K562 (cell line): ENCODE measurements at regions not wholly inside any gene's neighbourhood (a gene's known extent, or its start where the extent isn't known, plus 50 kb on each side); places are given as distances from the start of the nearest gene placed in this dataset.

Experiments used
- CAMTA2 ChIP-seq: fragments of 250-450 bp; sonication (Bioruptor Pico); conservative IDR thresholded peaks from 2 replicates; pipeline ENCODE4 v1.5.1; 2022
- HMG20A ChIP-seq: fragments of 450-650 bp; formaldehyde crosslinking; conservative IDR thresholded peaks from 2 replicates; pipeline ENCODE4 v1.4.0; 2020; ENCODE audit warnings: mild to moderate bottlenecking, mixed read lengths
- JUND ChIP-seq, 2 experiments: IDR thresholded peaks; 2 replicates in 1 of 2; 3 replicates in 1 of 2; pipeline ENCODE4 v1.6.1; 2011; ENCODE audit warnings: borderline replicate concordance in 2 of 2, low read depth in 2 of 2, low read length in 2 of 2, improper control_type of control experiment in 1 of 2, missing biosample characterization in 1 of 2, missing genetic modification characterization in 1 of 2, missing genetic modification reagents in 1 of 2
- RNF2 ChIP-seq: sonication (generic); IDR thresholded peaks from 2 replicates; pipeline ENCODE4 v1.6.1; 2016
- SOX6 ChIP-seq: fragments of 450-650 bp; IDR thresholded peaks from 2 replicates; pipeline ENCODE4 v1.6.1; 2014; ENCODE audit warnings: mild to moderate bottlenecking
- TCF3 ChIP-seq: sonication (generic); formaldehyde crosslinking; IDR thresholded peaks from 2 replicates; pipeline ENCODE4 v1.4.0; 2020; ENCODE audit warnings: mild to moderate bottlenecking, missing genetic modification reagents
- ZBTB8A ChIP-seq: fragments of 450-650 bp; IDR thresholded peaks from 2 replicates; pipeline ENCODE4 v1.6.1; 2018; ENCODE audit warnings: mild to moderate bottlenecking, moderate library complexity; ENCODE audit not compliant: partially characterized antibody
- ZFPM2 ChIP-seq: fragments of 250-450 bp; sonication (Bioruptor Pico); IDR thresholded peaks from 2 replicates; pipeline ENCODE4 v1.5.1; 2022; ENCODE audit warnings: mild to moderate bottlenecking
- ZNF507 ChIP-seq: conservative IDR thresholded peaks from 2 replicates; pipeline ENCODE4 v1.6.1; 2017; ENCODE audit warnings: missing genetic modification characterization, missing compliant biosample characterization
- TF ChIP-seq, protein P1 (sequence below): fragments of 150-350 bp; IDR thresholded peaks from 2 replicates; pipeline ENCODE4 v1.6.1; 2014; ENCODE audit warnings: low read depth, mild to moderate bottlenecking, low read length, borderline replicate concordance
- TF ChIP-seq, protein P2 (sequence below), 2 experiments: fragments of 450-650 bp in 1 of 2; IDR thresholded peaks; 2 replicates each; pipeline ENCODE4 v1.6.1; 2011 to 2017; ENCODE audit warnings: low read depth in 2 of 2, antibody characterized with exemption in 1 of 2, borderline replicate concordance in 1 of 2, low read length in 1 of 2, mild to moderate bottlenecking in 1 of 2, mixed read lengths in 1 of 2; ENCODE audit not compliant: control insufficient read depth in 1 of 2
- TF ChIP-seq, protein P3 (sequence below), 2 experiments: fragments of 450-650 bp; IDR thresholded peaks; 2 replicates each; pipeline ENCODE4 v1.6.1; 2016
- TF ChIP-seq, protein P4 (sequence below): fragments of 450-650 bp; formaldehyde crosslinking; IDR thresholded peaks from 2 replicates; pipeline ENCODE4 v1.4.0; 2022; ENCODE audit warnings: missing genetic modification characterization
- TF ChIP-seq, protein P5 (sequence below): sonication (generic); formaldehyde crosslinking; IDR thresholded peaks from 2 replicates; pipeline ENCODE4 v1.8.0; 2022; ENCODE audit warnings: mild to moderate bottlenecking, missing genetic modification reagents
- TF ChIP-seq, protein P6 (sequence below): fragments of 450-650 bp; IDR thresholded peaks from 2 replicates; pipeline ENCODE4 v1.7.0; 2016; ENCODE audit warnings: borderline replicate concordance

DNA sequence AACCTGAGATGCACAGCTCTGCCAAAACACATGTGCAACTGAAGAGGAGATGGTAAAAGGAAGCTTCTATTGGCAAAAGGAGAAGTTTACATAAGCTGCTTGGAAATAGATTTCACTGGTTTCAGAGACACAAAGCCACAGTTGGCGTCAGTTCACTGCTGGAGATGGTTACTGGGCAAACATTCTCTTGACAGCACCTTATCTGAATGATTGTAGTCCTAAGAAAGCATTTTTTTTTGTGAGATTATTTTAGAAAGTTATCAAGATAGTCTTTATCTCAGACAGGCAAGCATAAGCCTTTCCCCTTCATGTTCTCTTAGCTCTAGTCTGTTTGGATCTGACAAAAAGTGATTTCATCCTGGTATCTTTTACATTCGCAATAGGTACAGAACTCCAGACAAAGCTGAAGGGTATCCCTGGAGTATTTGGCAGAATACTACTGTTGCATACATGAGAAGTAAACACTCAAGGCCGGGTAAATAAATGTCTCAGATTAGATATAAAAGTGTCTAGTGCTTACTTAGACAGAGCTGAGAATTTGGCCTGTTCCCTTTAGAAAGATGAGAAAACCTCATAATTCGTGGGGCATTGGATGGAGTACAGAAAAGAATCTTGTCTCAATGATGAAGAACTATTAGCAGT, 1668.0 kb upstream of the NUDT12 start (continued):
- TF ChIP-seq, protein P1, sequence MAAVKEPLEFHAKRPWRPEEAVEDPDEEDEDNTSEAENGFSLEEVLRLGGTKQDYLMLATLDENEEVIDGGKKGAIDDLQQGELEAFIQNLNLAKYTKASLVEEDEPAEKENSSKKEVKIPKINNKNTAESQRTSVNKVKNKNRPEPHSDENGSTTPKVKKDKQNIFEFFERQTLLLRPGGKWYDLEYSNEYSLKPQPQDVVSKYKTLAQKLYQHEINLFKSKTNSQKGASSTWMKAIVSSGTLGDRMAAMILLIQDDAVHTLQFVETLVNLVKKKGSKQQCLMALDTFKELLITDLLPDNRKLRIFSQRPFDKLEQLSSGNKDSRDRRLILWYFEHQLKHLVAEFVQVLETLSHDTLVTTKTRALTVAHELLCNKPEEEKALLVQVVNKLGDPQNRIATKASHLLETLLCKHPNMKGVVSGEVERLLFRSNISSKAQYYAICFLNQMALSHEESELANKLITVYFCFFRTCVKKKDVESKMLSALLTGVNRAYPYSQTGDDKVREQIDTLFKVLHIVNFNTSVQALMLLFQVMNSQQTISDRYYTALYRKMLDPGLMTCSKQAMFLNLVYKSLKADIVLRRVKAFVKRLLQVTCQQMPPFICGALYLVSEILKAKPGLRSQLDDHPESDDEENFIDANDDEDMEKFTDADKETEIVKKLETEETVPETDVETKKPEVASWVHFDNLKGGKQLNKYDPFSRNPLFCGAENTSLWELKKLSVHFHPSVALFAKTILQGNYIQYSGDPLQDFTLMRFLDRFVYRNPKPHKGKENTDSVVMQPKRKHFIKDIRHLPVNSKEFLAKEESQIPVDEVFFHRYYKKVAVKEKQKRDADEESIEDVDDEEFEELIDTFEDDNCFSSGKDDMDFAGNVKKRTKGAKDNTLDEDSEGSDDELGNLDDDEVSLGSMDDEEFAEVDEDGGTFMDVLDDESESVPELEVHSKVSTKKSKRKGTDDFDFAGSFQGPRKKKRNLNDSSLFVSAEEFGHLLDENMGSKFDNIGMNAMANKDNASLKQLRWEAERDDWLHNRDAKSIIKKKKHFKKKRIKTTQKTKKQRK = no peak
- TF ChIP-seq ZFPM2 (CRISPR knock-in tag) (no peak), ZNF507 (tag) (no peak), CAMTA2 (CRISPR knock-in tag) (no peak), ZBTB8A (no peak), HMG20A (CRISPR knock-in tag) (no peak), RNF2 (no peak), JUND (IDR thresholded peaks at IDR 0.05; ENCODE audit: borderline replicate concordance, low read depth, low read length) (no peak), JUND (tag; IDR thresholded peaks at IDR 0.05; ENCODE audit: borderline replicate concordance, low read depth, low read length) (no peak), TCF3 (CRISPR knock-in tag) (no peak), SOX6 (peak; percentile 75)
- TF ChIP-seq, protein P2, sequence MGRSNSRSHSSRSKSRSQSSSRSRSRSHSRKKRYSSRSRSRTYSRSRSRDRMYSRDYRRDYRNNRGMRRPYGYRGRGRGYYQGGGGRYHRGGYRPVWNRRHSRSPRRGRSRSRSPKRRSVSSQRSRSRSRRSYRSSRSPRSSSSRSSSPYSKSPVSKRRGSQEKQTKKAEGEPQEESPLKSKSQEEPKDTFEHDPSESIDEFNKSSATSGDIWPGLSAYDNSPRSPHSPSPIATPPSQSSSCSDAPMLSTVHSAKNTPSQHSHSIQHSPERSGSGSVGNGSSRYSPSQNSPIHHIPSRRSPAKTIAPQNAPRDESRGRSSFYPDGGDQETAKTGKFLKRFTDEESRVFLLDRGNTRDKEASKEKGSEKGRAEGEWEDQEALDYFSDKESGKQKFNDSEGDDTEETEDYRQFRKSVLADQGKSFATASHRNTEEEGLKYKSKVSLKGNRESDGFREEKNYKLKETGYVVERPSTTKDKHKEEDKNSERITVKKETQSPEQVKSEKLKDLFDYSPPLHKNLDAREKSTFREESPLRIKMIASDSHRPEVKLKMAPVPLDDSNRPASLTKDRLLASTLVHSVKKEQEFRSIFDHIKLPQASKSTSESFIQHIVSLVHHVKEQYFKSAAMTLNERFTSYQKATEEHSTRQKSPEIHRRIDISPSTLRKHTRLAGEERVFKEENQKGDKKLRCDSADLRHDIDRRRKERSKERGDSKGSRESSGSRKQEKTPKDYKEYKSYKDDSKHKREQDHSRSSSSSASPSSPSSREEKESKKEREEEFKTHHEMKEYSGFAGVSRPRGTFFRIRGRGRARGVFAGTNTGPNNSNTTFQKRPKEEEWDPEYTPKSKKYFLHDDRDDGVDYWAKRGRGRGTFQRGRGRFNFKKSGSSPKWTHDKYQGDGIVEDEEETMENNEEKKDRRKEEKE (IDR thresholded peaks at IDR 0.05; ENCODE audit: borderline replicate concordance in 1 of 2, control insufficient read depth in 1 of 2, low read depth in 2 of 2, low read length in 1 of 2) = no peak
- TF ChIP-seq, protein P3, sequence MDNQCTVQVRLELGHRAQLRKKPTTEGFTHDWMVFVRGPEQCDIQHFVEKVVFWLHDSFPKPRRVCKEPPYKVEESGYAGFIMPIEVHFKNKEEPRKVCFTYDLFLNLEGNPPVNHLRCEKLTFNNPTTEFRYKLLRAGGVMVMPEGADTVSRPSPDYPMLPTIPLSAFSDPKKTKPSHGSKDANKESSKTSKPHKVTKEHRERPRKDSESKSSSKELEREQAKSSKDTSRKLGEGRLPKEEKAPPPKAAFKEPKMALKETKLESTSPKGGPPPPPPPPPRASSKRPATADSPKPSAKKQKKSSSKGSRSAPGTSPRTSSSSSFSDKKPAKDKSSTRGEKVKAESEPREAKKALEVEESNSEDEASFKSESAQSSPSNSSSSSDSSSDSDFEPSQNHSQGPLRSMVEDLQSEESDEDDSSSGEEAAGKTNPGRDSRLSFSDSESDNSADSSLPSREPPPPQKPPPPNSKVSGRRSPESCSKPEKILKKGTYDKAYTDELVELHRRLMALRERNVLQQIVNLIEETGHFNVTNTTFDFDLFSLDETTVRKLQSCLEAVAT (IDR thresholded peaks at IDR 0.05) = no peak
- TF ChIP-seq, protein P4, sequence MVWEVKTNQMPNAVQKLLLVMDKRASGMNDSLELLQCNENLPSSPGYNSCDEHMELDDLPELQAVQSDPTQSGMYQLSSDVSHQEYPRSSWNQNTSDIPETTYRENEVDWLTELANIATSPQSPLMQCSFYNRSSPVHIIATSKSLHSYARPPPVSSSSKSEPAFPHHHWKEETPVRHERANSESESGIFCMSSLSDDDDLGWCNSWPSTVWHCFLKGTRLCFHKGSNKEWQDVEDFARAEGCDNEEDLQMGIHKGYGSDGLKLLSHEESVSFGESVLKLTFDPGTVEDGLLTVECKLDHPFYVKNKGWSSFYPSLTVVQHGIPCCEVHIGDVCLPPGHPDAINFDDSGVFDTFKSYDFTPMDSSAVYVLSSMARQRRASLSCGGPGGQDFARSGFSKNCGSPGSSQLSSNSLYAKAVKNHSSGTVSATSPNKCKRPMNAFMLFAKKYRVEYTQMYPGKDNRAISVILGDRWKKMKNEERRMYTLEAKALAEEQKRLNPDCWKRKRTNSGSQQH (CRISPR knock-in tag) = no peak
- TF ChIP-seq, protein P5, sequence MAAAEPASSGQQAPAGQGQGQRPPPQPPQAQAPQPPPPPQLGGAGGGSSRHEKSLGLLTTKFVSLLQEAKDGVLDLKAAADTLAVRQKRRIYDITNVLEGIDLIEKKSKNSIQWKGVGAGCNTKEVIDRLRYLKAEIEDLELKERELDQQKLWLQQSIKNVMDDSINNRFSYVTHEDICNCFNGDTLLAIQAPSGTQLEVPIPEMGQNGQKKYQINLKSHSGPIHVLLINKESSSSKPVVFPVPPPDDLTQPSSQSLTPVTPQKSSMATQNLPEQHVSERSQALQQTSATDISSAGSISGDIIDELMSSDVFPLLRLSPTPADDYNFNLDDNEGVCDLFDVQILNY (CRISPR knock-in tag) = no peak
- TF ChIP-seq, protein P6, sequence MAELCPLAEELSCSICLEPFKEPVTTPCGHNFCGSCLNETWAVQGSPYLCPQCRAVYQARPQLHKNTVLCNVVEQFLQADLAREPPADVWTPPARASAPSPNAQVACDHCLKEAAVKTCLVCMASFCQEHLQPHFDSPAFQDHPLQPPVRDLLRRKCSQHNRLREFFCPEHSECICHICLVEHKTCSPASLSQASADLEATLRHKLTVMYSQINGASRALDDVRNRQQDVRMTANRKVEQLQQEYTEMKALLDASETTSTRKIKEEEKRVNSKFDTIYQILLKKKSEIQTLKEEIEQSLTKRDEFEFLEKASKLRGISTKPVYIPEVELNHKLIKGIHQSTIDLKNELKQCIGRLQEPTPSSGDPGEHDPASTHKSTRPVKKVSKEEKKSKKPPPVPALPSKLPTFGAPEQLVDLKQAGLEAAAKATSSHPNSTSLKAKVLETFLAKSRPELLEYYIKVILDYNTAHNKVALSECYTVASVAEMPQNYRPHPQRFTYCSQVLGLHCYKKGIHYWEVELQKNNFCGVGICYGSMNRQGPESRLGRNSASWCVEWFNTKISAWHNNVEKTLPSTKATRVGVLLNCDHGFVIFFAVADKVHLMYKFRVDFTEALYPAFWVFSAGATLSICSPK = no peak
